OCI-LY7 (cell line): ENCODE measurements at regions not wholly inside any gene's neighbourhood (a gene's known extent, or its start where the extent isn't known, plus 50 kb on each side); places are given as distances from the start of the nearest gene placed in this dataset.

Source experiments
- EZH2phosphoT487 ChIP-seq: fragments of 200-600 bp; sonication (generic); IDR thresholded peaks from 2 replicates; pipeline ENCODE4 v1.6.1; 2018; ENCODE audit warnings: low read depth, borderline replicate concordance, mild to moderate bottlenecking, mixed run types, antibody characterized with exemption, low read length, moderate library complexity, mixed read lengths
- TF ChIP-seq, protein P1 (sequence below): fragments of 200-600 bp; sonication (generic); conservative IDR thresholded peaks from 2 replicates; pipeline ENCODE4 v1.5.1; 2014; ENCODE audit warnings: mild to moderate bottlenecking, antibody characterized with exemption, low read length, moderate library complexity, mixed read lengths

DNA sequence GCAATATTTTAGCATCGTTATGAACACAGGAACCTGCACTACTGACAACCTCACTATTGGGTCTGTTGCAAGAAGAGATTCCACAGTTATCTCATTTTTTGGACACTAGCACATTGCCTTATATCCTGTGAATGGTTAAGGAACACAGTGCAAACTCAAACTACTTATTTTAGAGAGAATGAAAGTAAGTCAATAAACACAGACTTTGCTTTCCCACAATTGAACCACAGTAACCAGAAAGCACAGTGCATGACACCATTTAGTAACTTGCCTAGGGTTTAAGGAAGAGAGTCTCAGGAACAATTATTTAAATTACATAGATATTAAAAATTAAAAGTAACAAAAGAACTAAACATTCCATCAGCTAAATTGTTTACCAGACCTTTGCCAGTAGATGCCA, 468.8 kb downstream of the ZWINT start:
- no peak for TF ChIP-seq EZH2phosphoT487
- TF ChIP-seq, protein P1, sequence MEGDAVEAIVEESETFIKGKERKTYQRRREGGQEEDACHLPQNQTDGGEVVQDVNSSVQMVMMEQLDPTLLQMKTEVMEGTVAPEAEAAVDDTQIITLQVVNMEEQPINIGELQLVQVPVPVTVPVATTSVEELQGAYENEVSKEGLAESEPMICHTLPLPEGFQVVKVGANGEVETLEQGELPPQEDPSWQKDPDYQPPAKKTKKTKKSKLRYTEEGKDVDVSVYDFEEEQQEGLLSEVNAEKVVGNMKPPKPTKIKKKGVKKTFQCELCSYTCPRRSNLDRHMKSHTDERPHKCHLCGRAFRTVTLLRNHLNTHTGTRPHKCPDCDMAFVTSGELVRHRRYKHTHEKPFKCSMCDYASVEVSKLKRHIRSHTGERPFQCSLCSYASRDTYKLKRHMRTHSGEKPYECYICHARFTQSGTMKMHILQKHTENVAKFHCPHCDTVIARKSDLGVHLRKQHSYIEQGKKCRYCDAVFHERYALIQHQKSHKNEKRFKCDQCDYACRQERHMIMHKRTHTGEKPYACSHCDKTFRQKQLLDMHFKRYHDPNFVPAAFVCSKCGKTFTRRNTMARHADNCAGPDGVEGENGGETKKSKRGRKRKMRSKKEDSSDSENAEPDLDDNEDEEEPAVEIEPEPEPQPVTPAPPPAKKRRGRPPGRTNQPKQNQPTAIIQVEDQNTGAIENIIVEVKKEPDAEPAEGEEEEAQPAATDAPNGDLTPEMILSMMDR: no peak
